ENCODE measurements at regions not wholly inside any gene's neighbourhood (a gene's known extent, or its start where the extent isn't known, plus 50 kb on each side); places are given as distances from the start of the nearest gene placed in this dataset.

DNA sequence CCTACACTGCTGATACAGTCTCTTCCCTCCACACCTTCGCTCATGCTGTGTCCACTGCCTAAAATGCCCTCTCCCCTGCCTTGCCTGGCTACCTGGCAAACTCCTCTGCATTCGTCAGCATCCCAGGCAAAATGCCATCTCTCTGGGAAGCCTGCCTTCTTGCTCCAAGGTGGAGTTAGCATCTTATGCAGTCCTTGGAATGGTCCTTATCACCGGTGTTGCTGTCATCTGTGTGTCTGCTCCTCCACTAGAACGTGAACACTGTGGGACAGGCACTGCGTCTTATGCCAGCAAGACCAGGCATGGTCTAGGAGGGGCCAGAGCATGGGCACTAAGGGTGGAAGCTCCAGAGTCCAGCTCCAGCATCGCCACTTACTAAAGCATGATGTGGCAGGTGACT lies 211.8 kb downstream of the MATN1 start:
- TF ChIP-seq, protein P1, sequence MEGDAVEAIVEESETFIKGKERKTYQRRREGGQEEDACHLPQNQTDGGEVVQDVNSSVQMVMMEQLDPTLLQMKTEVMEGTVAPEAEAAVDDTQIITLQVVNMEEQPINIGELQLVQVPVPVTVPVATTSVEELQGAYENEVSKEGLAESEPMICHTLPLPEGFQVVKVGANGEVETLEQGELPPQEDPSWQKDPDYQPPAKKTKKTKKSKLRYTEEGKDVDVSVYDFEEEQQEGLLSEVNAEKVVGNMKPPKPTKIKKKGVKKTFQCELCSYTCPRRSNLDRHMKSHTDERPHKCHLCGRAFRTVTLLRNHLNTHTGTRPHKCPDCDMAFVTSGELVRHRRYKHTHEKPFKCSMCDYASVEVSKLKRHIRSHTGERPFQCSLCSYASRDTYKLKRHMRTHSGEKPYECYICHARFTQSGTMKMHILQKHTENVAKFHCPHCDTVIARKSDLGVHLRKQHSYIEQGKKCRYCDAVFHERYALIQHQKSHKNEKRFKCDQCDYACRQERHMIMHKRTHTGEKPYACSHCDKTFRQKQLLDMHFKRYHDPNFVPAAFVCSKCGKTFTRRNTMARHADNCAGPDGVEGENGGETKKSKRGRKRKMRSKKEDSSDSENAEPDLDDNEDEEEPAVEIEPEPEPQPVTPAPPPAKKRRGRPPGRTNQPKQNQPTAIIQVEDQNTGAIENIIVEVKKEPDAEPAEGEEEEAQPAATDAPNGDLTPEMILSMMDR (IDR thresholded peaks at IDR 0.05), result no peak
- TF ChIP-seq EZH2phosphoT487 (IDR thresholded peaks at IDR 0.05), result no peak
- TF ChIP-seq EZH2 (IDR thresholded peaks at IDR 0.05), result no peak

Measured in neural progenitor cell (in vitro differentiated cells).